GM12865 (cell line): ENCODE measurements at regions not wholly inside any gene's neighbourhood (a gene's known extent, or its start where the extent isn't known, plus 50 kb on each side); places are given as distances from the start of the nearest gene placed in this dataset.

Experiments used
- DNase-seq: peaks from one replicate; pipeline ENCODE4 v3.0.0; 2010; ENCODE audit warnings: low read depth
- H3K4me3 ChIP-seq: 2 replicates; pipeline ENCODE4 v1.5.1; 2011; ENCODE audit warnings: mild to moderate bottlenecking, low read depth, low read length, control low read depth
- CTCF ChIP-seq: IDR thresholded peaks from 2 replicates; pipeline ENCODE4 v1.5.1; 2011; ENCODE audit warnings: low read length, control low read depth, low read depth, inconsistent platforms; ENCODE audit not compliant: insufficient read depth; ENCODE audit errors: missing control alignments

DNA sequence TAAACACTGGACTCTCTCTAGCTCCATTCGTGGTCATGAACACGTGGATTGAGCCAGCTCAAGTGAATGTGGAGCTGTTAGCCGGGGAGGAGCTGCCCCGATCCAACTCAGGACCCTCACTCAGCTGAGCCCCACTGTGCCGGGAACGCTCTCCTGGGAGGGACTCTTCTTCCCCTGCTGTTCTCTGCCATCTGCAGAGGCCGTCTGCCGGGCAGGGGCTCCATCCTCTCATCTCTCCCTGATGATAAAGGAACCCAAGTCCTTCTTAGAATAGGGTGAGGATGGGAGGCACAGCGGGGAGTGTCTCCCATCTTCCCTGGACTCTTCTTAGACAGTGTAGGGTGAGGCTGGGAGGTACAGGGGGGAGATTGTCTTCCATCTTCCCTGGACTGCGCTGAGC, 120.5 kb upstream of the IRX4 start:
- no peak for DNase-seq
- no peak overlapping the region for H3K4me3 ChIP-seq
- TF ChIP-seq CTCF, result no peak

GRCh38 chr5:2001300-2001699, 118.6 kb upstream of the IRX4 start:
- no peak for TF ChIP-seq CTCF
- DNase-seq, result no peak
- no peak overlapping the region for H3K4me3 ChIP-seq

DNA sequence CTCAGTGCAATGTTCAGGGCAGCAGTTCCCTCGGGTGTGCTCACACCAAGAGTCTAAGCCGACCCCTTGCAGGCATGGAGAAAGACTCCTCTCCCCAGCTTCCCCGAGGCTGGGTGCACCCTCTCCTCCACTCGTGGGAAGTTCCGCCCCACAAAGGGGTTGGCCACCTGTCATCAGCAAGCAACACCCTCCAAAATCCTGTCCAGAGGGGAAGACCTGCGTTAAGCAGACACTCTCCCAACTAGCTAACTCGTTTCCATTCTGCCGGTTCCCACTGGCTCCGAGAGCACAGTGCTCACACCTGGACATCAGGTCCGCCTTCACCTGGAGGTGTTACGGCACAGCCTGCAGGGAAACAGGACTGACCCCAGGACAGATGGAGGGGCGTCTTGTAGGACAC, 117.9 kb upstream of the IRX4 start:
- no peak for TF ChIP-seq CTCF
- no peak for DNase-seq
- no peak overlapping the region for H3K4me3 ChIP-seq

DNA sequence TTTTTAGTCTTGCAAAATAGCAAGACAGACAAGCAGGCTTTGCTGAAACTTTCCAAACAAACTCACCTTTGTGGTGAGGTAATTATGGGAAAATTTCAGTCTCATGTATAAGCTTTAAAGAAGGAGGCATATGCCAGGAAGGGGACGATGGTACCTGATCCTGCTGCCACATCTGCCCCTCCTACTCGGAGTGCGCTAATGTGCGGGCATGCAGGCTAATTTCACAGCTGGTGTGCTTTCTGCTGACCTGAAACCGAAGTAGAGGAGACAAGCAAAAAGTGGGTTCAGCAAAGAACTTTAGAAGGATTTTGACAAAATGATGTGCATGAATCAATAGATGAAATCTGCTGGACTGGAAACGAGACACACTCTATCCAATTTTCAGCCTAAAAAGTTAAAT, 117.1 kb upstream of the IRX4 start:
- DNase-seq, result no peak
- TF ChIP-seq CTCF, result no peak

DNA sequence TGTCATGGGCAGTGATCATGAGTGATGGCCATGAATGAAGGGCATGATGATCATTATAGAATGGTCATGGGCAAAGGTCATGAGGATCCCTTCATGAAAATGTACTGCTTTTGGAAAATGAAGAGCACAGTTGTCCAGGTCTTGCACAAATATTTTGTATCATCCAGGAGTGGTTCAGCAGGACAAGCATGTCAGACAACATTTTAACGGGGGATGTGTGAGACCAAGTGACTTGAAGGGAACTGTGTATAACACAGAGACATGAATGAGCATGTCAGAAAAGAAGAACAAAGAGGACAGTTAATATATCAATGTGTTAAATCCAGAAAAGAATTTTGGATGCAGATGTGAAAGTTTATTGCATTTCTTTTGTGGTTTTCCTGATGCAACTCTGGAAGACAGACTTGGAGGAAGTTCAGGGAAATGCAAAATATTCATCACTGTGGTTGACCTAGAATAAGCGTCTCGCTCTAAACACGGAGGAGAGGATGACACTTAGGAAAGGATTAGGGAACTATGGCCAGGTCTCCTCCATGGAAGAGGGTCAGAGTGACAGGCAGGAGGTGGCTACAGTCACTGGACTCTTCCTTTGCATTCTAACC, 116.1 kb upstream of the IRX4 start:
- no peak overlapping the region for H3K4me3 ChIP-seq
- no peak for DNase-seq
- TF ChIP-seq CTCF, result no peak

More for the DNA sequence above, 117.1 kb upstream of the IRX4 start:
- no peak overlapping the region for H3K4me3 ChIP-seq

- H3K4me3 ChIP-seq, result no peak overlapping the region
- TF ChIP-seq CTCF, result no peak
- DNase-seq, result no peak
These were observed 115.6 kb upstream of the IRX4 start for GRCh38 chr5:1998348-1998669.

DNA sequence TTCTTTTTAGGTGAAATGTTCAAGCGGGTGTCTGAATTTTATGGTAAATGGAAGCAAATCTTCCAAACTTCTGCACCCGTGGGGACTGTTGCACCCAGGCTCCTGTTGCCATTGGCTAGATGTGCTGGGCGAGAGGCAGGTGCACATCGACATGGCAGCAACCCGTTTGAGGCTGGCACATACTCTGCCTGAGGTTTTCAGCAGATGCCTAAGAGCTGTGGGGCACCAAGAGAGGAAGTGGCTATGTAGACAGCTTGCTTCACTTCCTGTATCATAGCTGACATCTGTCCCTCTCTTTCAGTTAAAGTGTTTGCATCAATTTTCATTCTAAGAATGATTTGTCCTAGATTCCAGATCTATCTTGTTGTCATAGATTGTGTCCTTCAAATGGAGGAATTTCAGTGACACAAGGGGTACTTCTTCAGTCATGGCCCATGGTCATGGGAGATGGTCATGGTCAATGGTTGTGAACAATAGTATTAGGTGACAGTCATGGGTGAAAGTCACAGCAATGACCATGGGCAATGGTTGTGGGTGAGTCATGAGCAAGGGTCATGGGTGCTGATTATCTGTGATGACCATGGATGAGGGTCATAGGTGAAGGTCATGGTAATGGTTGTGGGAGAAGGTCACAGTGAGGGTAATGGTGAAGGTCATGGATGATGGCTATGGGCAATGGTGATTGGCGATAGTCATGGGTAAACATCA, 115.1 kb upstream of the IRX4 start:
- no peak for DNase-seq
- H3K4me3 ChIP-seq, result no peak overlapping the region
- TF ChIP-seq CTCF, result no peak
